H4 (cell line): ENCODE measurements at regions not wholly inside any gene's neighbourhood (a gene's known extent, or its start where the extent isn't known, plus 50 kb on each side); places are given as distances from the start of the nearest gene placed in this dataset.
"Not testable (repeated sequence)": the region's sequence is repeated elsewhere in the genome, so short reads cannot be mapped to it uniquely, and the experiment has no call there.

Source experiments
- DNase-seq: peaks from one replicate; pipeline ENCODE4 v3.0.0-alpha.2; 2015; ENCODE audit warnings: low spot score

- no peak for DNase-seq
Measured at GRCh38 chr4:23023666-23024065, 330.9 kb downstream of the GBA3 start.

DNA sequence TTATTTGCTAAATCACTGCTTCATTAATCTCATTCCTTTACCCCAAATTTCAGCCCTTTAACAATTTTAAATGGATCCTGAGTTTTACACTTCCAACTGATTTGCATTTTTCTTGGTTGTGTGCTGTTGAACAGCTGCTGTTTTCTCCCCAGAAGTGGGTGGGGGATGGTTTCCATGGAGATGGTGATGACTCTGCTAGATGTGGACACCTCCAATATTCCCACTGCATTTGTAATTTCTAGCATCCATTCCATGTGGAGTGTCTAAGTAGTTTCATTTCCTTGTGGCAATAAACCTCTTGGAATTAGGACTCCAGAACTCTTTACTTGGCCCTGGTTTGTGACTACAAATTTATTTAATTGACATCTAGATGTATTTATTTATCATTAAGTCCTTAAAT lies 330.4 kb downstream of the GBA3 start:
- no peak for DNase-seq

GRCh38 chr4:23022032-23022431 lies 329.3 kb downstream of the GBA3 start:
- DNase-seq = peak; percentile 83

- no peak for DNase-seq
Measured at GRCh38 chr4:23021040-23021439, 328.3 kb downstream of the GBA3 start.

GRCh38 chr4:23020399-23020798 lies 327.7 kb downstream of the GBA3 start:
- not testable (repeated sequence) for DNase-seq

DNA sequence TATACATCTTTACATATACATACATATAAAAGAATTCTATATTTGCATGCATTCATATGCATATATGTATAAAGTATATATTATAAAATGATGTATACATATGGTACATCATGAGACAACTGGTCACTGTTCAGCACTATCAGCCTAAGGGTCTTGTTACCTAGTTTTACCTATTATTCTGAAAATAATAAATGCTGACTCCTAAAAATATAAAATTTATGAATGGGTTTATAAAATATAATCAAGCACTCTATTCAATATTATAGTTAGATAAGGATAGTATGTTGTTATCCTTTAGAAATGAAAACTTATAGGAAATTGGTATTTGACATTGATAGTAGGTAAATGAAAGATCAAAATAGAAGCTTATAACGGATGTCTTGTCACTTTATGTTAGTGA lies 324.2 kb downstream of the GBA3 start:
- no peak for DNase-seq

GRCh38 chr4:23015821-23016220 lies 323.1 kb downstream of the GBA3 start:
- DNase-seq = no peak

DNA sequence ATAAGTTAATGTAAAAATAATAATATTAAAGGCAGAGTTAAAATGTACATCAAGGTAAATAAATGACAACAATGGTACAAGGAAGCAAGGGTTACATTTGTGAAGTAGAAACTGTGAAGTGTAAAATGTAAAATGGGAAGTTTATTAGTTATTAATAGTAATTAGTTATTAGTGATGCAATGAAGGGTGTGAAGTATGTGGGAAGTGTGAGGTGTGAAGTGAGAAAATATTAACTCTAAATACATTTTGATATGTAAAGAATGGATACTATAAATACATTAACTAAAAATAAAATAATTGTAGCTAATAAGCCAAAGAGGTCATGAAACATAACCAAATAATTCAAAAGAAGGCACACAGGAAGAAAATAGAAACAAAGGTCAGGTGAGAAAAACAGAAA lies 316.4 kb downstream of the GBA3 start:
- no peak for DNase-seq

DNA sequence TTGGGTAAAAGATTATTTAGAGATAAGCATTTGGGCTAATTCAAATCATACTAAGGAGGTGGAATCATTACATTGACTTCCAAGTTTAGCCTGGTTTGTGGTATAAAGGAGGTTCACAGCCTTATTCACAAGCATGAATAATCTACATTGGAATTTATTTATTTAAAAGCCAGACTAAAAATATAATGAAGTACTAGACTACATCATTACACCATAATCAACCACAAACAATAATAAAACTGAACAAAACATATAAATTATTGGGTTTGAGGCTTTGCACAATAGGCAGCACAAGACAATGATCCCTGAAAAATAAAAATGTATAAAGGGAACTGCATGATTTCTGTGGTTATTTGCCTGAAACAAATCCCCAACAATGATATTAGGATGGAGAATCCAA lies 314.0 kb downstream of the GBA3 start:
- no peak for DNase-seq

- DNase-seq = no peak
Measured at GRCh38 chr4:23005691-23006090, 313.0 kb downstream of the GBA3 start.

GRCh38 chr4:23001478-23001877 lies 308.7 kb downstream of the GBA3 start:
- no peak for DNase-seq

DNA sequence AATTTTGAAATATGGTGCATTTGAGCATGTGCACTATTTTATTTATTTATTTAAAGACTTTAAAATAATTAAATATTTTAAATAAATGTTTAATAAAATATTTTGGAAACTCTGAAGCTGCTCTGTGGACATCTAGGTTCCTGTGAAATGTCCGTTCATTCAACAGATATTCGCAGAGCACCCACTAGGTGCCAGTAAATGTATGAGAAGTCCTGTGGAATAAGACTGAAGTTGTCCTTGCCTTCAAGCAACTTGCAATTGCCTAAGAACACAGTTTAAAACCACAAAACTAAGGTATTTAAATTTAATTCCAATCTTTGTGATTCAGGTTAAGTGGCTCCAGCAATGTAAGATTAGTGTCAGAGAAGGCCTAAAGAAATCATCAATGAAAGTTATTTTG lies 306.7 kb downstream of the GBA3 start:
- peak; percentile 22 for DNase-seq

DNA sequence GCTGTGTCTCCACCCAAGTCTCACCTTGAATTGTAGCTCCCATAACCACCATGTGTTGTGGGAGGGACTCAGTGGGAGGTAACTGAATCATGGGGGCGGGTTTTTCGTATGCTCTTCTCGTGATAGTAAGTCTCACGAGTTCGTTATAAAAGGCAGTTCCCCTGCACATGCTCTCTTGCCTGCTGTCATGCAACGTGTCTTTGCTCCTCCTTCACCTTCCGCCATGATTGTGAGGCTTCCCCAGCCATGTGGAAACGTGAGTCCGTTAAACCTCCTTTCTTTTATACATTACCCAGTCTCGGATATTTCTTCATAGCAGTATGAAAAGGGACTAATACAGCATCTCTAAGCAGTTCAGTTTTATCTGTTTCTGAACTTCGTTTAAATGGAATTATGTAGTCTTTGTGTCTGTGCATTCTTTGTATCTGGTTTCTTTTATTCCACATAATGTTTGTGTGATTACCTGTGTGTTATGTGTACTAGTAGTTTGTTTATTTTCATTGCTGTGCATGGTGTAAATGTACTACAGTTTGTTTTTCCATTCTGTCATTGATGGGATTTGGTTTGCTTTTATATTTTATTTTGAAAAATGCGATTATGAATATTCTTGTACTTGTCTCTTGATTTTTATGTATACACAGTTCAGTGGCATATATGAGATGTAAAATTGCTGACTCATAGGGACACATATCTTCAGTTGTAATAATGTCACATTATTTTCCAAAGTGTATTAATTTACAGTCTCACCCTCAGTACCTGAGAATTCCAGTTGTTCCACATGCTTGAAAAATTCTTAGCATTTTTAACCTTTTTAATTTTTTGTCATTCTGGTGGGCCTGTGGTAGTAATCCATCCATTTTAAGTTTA lies 304.9 kb downstream of the GBA3 start:
- DNase-seq = no peak

DNA sequence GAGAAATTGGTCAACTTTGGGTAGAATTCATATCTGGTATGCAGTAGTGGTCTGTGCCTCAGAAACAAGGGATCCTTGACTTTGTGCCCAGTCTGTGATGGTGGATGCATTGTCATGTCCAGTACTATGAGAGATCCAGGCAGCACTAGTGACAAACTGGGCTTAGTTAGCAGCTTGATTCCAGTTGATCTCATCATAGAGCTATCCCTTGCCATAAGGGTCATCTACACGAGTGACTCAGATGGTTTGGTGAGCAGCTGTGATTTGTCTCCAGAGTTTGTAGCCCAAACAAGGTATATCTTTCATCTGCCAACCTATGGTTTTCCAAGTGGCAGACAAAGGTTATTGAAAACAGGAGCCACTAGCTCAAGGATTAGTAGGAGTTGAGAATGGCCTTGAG lies 298.8 kb downstream of the GBA3 start:
- DNase-seq = no peak

DNA sequence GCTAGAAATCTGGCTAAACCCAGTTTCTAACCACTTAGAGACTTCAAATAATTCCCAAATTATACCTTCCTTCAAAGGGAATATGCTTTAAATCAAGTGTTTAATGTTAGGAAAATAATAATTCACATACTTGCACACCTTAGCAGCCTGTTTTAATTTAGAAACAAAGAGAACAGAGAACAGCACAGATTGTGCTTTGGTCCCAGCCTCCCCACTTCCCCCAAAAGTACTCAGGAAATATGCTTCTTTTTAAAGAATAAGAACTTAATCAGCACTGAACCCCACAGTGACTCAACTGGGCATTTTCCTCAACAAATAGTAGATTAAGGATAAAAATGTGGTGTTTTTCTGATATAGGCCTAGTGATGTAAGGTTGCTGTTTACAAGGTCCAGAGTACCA lies 295.8 kb downstream of the GBA3 start:
- no peak for DNase-seq

DNA sequence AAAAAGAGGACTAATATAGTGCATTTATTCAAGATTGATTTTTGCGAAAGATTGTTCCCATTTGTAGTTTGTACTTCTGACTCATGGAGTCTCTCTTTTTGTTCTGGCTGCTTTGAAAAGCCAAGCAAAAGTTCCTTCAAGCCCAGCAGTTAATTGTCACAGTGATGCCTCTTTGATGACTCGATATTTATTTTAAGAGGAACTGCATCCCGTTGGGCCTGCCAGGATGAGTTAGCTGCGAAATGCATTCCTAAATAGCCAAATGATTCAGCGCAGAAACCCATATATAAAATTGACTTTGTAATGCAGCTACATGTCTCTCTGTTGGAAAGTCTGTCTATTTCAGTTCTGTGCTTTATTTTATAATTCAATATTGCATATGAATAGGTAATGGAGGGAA lies 295.1 kb downstream of the GBA3 start:
- no peak for DNase-seq

DNA sequence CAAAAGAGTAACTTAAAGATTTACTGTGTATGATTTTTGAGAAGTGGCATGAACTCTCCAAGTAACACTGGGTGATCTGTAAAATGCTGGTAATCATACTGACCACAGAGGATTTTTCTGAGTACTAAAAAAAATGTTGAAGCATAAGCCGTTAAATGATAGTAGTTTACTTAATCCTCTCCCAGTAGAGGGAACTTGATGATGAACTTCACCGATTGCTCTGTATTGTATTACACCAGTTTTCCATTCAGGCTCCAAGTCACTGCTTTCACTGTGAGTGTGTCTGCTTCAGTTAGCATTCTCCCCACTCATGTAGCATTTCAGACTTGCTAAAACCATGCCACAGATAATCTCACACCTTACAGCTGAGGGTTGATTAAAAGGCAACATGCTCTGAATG lies 294.1 kb downstream of the GBA3 start:
- DNase-seq = no peak

GRCh38 chr4:22986262-22986661 lies 293.5 kb downstream of the GBA3 start:
- DNase-seq = no peak

DNA sequence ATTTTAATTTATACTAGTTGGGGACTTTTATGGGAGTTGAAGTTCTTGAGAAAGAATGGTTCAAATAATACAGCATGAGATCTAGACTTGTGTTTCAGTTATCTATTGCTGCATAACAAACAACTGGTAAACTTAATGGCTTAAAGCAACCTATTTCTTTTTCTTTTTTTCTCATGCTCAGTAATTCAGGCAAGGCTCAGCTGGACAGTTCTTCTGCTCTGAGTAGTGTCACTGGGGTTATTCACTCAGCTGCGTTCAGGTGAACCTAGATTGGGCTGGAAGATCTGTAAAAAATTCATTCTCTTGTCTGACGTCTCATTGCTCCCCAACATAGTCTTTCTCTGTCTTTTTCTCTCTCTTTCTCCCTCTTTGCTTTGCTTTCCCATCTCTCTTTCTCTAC lies 291.7 kb downstream of the GBA3 start:
- no peak for DNase-seq

GRCh38 chr4:22978656-22979055 lies 285.9 kb downstream of the GBA3 start:
- no peak for DNase-seq

DNA sequence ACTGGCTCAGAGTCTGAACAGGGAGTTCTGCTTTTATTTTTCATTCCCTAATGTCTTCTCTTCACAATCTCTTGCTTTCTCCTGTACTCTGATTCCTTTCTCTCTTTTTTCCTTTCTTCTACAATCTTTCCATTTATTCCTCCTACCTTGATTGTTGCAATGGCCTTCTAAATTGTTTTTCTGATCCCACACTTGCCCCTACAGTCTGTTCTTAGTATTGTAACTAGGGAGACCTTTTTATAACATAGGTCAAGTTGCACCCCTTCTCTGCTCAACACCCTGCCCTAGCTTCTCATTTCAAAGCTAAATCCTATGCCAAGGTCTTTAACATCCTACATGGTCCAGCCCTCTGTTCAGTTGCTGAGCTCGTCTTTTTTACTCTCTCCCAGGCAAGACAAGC lies 277.9 kb downstream of the GBA3 start:
- no peak for DNase-seq

- DNase-seq = no peak
Measured at GRCh38 chr4:22969287-22969896, 276.7 kb downstream of the GBA3 start.

DNA sequence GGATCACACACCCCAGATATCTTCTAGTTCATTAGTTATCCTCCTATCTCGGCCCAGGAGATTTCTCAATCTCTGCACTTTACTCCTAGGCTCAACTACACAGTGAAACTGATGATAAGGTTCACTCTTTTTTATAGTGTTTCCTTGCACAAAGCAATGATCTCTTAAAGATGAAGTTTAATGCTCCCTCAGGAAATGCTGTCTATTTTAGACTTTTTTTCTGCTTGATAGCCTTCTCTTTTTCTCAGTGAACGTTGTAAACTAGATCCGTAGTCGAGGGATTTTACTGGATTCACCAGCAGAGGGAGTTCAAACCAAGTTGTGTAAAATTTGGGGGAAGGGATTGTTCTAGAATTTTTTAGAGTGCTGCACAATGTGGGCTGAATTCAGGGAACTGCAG lies 269.6 kb downstream of the GBA3 start:
- DNase-seq = peak; percentile 42

DNA sequence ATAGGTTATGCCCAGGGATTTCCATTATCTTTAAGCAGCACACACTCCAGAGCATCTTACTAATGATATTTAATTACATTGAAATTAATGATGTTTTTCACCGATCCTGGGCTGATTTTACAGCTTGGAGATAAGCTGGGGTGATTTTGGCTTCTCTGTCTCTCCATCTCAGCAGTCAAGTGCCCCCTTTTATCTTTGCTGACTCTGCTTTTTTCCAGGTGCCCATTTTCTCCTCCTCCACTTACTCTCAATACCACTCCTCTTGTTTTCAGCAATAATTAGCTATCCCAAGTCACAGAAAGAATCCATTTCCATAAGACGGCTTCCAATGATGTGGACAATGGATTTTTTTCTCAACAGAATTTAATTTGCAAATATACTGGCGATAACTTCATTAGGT lies 266.7 kb downstream of the GBA3 start:
- DNase-seq = no peak
